Osteocyte (in vitro differentiated cells): ENCODE measurements at regions not wholly inside any gene's neighbourhood (a gene's known extent, or its start where the extent isn't known, plus 50 kb on each side); places are given as distances from the start of the nearest gene placed in this dataset.

Experiments used
- DNase-seq: peaks from one replicate; pipeline ENCODE4 v3.0.0; 2021; ENCODE audit warnings: mixed read lengths; ENCODE audit not compliant: unreplicated experiment; ENCODE audit errors: extremely low spot score
- H3K27ac Mint-ChIP-seq: one replicate; pipeline ENCODE4 v1.8.0; 2021; ENCODE audit warnings: mild to moderate bottlenecking, mixed read lengths; ENCODE audit not compliant: unreplicated experiment
- H3K27me3 Mint-ChIP-seq: one replicate; pipeline ENCODE4 v1.8.0; 2021; ENCODE audit warnings: mixed read lengths; ENCODE audit not compliant: unreplicated experiment
- H3K36me3 Mint-ChIP-seq: one replicate; pipeline ENCODE4 v1.8.0; 2021; ENCODE audit warnings: mixed read lengths; ENCODE audit not compliant: unreplicated experiment
- H3K4me1 Mint-ChIP-seq: one replicate; pipeline ENCODE4 v1.8.0; 2021; ENCODE audit warnings: mixed read lengths; ENCODE audit not compliant: unreplicated experiment
- H3K4me3 Mint-ChIP-seq: one replicate; pipeline ENCODE4 v1.8.0; 2021; ENCODE audit warnings: mild to moderate bottlenecking, moderate library complexity, mixed read lengths; ENCODE audit not compliant: unreplicated experiment
- H3K9me3 Mint-ChIP-seq: one replicate; pipeline ENCODE4 v1.8.0; 2021; ENCODE audit warnings: mixed read lengths; ENCODE audit not compliant: unreplicated experiment
- TF ChIP-seq, protein P1 (sequence below): fragments of 200-600 bp; sonication (generic); IDR thresholded peaks from 2 replicates; pipeline ENCODE4 v1.5.0; 2021; ENCODE audit warnings: antibody characterized with exemption, mild to moderate bottlenecking, moderate library complexity

DNA sequence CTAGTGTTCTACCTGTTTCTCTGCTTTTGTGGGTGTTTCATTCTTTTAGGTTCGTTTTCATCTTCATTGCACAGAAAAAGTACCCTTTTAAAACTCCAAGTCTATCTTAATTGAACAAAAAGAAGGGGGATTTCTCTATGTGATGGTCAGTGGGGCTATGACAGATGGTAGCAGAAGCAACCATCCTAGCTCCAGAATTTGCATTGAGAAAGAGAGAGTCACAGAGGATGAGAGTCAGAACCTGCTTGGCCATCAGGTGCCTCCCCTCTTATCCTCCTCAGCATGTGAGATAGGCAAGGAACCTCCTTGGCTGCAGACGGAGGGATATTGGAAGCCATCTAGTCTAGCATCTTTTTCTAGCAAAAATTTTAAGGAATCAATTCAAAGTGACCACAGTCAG, 398.0 kb upstream of the DCC start:
- Mint-ChIP-seq H3K27ac (no peak overlapping the region), H3K9me3 (peaks cover 24% of the 10 kb centered on the region), H3K36me3 (no peaks in the 10 kb centered on the region), H3K4me3 (no peak overlapping the region), H3K4me1 (no peaks in the 10 kb centered on the region), H3K27me3 (no peaks in the 10 kb centered on the region)
- TF ChIP-seq, protein P1, sequence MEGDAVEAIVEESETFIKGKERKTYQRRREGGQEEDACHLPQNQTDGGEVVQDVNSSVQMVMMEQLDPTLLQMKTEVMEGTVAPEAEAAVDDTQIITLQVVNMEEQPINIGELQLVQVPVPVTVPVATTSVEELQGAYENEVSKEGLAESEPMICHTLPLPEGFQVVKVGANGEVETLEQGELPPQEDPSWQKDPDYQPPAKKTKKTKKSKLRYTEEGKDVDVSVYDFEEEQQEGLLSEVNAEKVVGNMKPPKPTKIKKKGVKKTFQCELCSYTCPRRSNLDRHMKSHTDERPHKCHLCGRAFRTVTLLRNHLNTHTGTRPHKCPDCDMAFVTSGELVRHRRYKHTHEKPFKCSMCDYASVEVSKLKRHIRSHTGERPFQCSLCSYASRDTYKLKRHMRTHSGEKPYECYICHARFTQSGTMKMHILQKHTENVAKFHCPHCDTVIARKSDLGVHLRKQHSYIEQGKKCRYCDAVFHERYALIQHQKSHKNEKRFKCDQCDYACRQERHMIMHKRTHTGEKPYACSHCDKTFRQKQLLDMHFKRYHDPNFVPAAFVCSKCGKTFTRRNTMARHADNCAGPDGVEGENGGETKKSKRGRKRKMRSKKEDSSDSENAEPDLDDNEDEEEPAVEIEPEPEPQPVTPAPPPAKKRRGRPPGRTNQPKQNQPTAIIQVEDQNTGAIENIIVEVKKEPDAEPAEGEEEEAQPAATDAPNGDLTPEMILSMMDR, result no peak
- DNase-seq, result no peak

DNA sequence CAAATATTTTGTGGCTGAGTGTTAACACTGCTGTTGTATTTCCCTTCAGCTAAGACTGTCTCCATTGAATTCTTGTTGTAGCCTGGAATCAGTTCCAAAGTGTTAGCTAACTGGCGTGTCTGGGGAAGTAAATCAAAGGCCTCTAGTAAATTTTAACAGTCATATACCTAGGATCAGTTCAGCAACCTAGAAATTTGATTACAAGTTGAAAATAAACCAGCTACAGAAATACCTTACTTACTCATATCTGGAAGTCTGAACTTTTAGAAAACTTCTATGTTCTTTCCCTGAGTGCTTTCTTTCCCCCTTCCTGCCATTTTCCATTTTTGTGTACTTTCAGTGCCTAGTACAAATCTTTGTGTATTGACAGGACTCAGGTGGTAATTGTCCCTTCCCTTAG, 396.7 kb upstream of the DCC start:
- H3K27ac Mint-ChIP-seq, result no peak overlapping the region
- peaks cover 24% of the 10 kb centered on the region for H3K9me3 Mint-ChIP-seq
- no peaks in the 10 kb centered on the region for H3K4me1 Mint-ChIP-seq
- no peaks in the 10 kb centered on the region for H3K36me3 Mint-ChIP-seq
- DNase-seq, result no peak
- no peaks in the 10 kb centered on the region for H3K27me3 Mint-ChIP-seq
- H3K4me3 Mint-ChIP-seq, result no peak overlapping the region
- TF ChIP-seq, protein P1, result no peak

DNA sequence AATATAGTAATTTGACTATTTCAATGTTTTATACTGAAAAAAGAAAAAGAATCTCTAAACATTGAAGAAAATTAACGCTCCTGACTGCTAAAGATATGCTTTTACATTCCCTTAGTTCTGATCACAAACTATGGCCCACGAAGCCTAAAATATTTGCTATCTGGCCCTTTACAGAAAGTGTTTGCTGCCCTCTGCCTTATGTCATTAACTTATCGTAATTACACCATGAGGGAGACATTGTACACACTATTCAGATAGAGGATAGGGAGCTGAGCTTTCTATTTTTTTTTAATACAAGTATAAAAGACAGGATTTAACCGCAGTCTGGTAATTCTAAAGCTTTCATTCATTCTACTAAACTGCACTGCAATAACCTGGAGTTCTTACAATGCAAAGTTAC, 393.1 kb upstream of the DCC start:
- Mint-ChIP-seq H3K27me3 (no peaks in the 10 kb centered on the region), H3K9me3 (peaks cover 29% of the 10 kb centered on the region), H3K36me3 (no peaks in the 10 kb centered on the region), H3K4me3 (no peak overlapping the region), H3K4me1 (no peaks in the 10 kb centered on the region), H3K27ac (no peak overlapping the region)
- TF ChIP-seq, protein P1, result no peak
- DNase-seq, result no peak

DNA sequence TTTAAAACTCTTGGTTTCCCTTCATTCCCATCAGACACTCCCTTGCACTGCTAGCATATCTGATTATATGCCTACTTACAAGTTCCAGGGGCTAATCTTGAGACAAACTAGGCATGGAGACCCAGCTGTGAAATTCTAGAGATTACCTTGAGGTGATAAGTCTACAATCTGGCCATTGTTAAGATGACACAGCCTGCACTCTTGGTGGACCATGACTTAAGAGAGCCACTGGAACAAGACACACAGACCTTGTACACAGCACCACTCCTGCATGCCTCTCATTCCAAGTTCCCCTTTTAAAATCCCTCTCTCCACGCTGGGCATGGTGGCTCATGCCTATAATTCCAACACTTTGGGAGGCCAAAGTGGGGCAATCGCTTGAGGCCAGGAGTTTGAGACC, 387.2 kb upstream of the DCC start:
- TF ChIP-seq, protein P1, result no peak
- H3K36me3 Mint-ChIP-seq, result no peaks in the 10 kb centered on the region
- no peak for DNase-seq
- H3K27ac Mint-ChIP-seq, result no peak overlapping the region
- H3K9me3 Mint-ChIP-seq, result peaks cover 40% of the 10 kb centered on the region
- no peaks in the 10 kb centered on the region for H3K4me1 Mint-ChIP-seq
- H3K27me3 Mint-ChIP-seq, result no peaks in the 10 kb centered on the region
- no peak overlapping the region for H3K4me3 Mint-ChIP-seq

DNA sequence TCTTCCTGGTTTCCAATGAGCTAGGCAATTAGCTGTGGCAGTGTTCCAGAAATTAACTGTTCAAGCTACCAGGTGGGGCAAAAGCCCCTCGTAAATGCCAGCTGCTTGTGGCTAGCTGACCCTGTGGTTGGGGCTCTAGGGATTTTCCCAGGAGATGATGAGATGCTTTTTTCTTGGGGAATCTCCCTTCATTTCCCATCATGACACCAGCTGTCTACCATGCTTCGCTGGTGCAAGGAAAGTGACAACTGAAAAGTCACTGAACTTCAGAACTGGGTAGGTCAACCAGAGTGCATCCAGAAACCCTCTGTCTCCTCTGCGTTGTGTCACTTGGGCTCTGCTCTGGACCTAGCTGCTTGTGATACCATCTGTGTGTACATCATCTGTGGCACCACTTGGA, 386.5 kb upstream of the DCC start:
- Mint-ChIP-seq H3K9me3 (peaks cover 40% of the 10 kb centered on the region), H3K4me1 (no peaks in the 10 kb centered on the region), H3K4me3 (no peak overlapping the region), H3K36me3 (no peaks in the 10 kb centered on the region), H3K27me3 (no peaks in the 10 kb centered on the region), H3K27ac (no peak overlapping the region)
- DNase-seq, result no peak
- TF ChIP-seq, protein P1, result no peak
